HG03571 (cell line): ENCODE measurements at regions not wholly inside any gene's neighbourhood (a gene's known extent, or its start where the extent isn't known, plus 50 kb on each side); places are given as distances from the start of the nearest gene placed in this dataset.
"Not testable (repeated sequence)": the region's sequence is repeated elsewhere in the genome, so short reads cannot be mapped to it uniquely, and the experiment has no call there.

Experiments used
- ATAC-seq: cut with Tn5 transposase; IDR thresholded peaks from one replicate; pipeline ENCODE4 v1.9.1; 2021; ENCODE audit not compliant: unreplicated experiment

DNA sequence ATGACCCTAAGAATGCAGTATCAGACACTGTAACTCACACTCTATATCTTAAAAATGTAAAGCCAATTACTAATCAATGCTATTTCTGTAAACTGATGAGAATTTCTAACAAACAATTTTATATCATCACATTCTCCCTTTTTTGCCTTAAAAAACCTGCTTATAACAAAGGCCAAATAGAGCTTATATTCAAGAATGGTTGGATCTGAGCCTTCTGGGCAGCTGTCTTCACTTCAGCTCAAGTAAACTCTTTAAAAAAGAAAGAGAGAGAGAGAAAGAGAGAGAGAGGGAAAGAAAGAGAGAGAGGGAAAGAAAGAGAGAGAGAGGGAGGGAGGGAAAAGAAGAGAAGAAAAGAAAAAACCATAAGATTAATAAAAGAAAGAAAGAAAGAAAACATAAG is 231.8 kb downstream of the KCNE4 start:
- no peak for ATAC-seq

DNA sequence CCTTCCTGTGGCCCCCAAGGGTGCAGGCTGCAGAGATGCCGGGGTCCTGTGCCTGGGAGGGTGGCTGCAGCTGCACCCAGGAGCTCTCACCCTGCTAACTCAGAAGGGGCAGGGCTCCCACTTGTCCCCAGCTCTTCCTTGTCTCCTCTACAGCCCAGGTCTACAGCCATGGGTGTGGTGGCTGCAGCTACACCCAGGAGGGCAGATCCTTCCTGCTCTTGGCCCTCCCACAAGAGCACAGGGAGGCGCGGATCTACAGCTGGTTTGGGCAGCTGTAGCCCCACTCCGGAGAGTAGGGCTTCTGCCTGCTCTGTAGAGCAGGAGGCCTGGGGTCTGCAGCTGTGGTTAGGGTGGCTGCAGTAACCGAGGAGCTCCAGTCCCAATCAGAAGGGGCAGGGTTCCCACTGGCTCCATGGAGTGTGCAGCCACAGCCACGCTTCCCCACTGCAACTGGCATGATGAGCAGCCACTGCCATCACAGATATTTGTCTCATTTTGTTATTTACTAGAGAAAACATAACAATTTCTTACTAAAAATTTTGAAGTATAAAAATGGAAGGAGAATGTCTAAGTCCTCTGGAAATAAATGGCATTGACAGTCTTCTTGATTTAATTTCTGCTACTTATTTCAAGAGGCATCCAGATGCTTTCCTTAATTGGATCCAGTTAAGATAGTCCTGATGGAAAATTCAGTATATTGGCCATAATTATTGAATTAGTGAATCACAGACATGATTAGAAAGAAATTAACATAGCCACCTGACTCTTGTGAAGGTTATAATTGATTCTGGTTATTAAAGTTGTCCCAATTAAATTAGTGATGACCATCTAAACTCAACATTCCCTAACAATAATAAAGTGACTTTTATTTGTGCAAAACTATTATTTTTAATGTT is 233.6 kb downstream of the KCNE4 start:
- no peak for ATAC-seq

DNA sequence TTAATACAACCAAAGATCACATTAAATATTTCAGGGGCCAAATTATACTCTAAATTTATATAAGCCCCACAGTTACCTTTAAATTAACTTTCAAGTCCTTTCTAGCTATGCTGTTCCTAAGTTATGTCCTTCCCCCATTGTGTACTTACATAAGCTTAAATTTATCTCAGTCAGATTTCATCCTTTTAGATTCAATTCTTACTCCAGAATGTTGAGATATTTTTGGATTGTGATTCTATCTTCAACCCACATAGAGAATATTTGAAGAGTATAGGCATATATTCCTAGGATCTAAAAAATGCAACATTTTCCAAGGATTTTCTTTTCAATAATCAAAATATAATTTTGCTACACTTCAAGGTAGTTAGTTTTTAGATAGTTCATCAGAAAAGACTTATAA is 242.8 kb downstream of the KCNE4 start:
- no peak for ATAC-seq

DNA sequence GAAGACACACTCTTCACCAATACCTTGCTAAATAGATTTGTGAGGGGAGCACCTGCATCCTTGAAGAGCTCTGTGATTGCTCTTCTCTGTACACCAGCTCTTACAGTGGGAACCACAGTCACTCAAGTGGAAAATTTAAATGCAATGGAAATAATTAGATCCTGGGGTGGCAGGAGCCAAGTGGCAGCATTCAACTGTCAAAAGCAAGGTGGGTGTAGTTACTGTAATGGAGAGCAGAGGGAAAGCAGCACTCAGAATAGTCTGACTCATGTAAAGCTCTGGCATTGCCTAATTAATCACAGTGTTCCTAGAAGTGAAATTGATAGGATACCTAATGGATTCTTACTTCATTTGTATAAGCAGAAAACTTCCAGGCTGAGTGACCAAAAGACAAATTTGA is 245.8 kb downstream of the KCNE4 start:
- no peak for ATAC-seq

DNA sequence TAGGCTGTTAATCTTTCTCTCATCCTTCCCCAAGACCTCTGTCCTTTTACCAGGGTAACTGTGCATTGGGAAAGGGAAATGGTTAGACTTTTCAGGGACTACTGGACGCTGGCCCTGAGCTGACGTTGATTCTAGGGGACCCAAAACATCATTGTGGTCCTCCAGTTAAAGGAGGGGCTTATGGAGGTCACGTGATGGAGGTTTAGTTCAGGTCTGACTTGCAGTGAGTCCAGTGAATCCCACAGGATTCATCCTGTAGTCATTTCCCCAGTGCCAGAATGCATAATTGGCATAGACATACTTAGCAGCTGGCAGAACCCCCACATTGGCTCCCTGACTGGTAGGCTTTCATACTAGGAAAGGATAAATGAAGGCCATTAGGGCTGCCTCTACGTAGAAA is 246.3 kb downstream of the KCNE4 start:
- ATAC-seq: not testable (repeated sequence)

DNA sequence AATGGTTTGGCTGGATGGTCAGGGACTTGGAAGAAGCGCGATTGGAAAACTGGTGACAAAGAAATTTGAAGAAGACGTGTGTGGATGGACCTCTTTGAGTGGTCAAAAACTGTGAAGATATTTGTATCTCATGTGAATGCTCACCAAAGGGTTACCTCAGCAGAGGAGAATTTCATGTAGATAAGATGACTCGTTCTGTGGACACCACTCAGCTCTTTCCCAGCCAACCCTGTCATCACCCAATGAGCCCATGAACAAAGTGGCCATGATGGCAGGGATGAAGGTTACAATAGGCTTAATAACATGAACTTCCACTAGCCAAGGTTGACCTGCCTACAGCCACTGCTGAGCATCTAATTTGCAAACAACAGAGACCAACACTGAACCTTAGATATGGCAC is 248.3 kb downstream of the KCNE4 start:
- no peak for ATAC-seq

DNA sequence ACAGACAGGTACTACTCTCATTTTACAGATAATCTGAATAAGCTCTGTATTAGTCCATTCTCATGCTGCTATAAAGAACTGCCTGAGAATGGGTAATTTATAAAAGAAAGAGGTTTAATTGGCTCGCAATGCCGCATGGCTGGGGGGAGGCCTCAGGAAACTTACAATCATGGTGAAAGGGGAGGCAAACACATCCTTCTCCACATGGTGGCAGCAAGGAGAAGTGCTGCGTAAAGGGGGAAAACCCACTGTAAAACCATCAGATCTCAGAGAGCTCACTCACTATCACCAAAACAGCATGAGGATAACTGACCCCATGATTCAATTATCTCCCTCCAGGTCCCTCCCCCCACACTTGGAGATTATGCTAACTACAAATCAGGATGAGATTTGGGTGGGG is 254.4 kb downstream of the KCNE4 start:
- ATAC-seq: no peak

DNA sequence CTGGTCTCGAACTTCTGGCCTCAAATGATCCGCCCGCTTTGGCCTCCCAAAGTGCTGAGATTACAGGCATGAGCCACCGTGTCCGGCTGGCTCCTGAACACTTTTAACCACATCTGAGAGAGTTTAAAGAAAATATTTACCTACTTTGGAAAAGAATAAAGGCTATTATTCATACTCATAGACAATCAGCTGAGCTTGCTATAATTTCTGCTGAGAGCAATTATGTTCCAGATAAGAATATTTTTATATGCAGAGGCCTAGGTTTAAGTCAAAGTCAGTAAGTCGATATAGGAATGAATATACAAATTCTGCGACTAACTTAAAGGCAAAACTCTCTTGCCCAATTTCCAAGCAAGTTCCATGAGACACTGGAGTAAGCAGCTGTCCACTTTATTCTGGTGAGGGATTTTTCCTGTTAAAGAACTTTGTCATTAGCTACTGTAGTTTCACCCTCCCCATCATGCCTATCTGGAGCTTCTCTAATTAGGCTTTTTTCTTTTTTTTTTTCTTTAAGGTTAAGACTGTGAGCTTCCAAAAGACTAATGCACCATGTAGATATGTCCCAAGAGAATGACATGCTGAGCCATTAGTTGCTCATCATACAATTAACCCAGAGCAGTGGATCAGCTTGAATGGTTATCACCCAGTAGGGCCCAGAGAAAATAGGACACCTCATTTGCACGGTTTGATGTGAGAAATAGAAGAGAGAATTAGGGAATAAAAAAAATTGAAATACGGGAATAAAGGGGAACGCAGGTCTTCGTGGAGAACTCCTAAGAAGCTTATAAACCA is 260.1 kb downstream of the KCNE4 start:
- no peak for ATAC-seq

DNA sequence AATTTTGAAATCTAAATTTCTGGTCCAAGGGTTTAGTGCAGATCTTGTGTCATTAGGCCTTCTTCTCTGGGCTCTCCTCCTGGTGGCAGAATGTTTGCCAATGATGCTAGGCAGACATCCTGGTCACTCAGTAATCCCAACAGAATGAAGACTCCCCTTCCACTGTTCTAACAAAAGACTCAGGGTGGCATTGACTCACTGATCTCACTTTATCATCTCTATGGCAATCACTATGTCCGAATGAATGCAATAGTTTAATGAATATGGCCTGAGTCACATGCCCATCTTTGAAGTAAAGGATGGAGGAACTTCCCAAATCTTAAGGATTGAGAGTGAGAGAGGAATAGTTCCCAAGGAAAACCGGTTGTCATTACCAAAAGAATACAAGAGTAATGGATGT is 261.1 kb downstream of the KCNE4 start:
- no peak for ATAC-seq

DNA sequence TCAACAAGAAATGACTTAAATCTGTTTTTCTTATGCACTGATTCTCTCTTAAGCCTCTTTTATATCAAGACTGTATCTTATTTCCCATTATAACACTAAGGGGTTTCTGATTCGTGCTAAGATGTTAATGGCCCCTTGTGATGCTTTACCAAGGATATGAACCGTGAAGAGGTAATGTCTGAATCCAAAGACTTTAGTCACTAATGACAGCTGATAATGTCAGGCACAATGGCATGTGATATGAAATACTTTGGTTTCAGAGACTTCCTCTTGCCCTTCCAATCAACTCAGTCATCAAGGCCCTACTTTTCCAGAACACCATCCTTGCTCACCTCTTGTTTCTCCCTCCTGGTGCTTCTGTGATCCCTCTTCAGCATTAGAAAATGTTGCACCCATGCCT is 262.8 kb downstream of the KCNE4 start:
- ATAC-seq: no peak

DNA sequence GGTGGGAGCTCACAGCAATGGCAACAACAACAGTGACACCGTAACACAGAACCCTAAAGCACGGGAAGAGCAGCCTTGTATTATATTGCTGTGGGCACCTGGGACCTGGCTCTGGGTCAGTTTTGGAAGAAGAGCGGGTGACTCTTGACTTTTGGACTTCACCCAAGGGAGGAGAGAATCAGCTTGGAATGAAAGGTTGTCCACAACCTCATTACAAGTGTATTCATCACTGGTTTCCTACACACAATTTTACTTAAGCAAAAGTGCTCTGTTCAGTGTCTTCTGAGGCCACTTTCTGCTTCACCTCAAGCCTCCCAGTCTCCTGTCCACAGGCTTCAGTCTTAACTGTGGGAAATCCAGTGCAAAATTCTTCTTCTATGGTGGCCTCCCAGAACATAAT is 263.8 kb downstream of the KCNE4 start:
- no peak for ATAC-seq

DNA sequence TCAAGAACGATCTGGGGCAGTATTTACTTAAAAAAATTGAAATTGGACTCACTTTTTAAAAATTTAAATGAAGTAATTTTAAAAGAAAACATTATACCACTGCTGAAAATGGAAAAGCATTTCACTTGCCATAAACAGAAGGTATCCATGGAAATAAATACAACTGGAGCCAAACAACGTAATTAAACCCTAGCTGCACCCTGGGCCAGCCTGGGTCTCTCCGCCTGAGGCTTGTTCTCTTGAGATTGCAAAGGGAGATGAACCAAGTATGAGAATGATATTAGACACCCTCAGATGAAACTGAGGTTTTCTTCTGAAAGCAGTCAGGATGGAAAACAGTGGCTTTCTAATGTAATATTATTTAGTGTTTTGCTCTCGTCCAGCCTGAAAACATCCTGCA is 264.4 kb downstream of the KCNE4 start:
- ATAC-seq: no peak

DNA sequence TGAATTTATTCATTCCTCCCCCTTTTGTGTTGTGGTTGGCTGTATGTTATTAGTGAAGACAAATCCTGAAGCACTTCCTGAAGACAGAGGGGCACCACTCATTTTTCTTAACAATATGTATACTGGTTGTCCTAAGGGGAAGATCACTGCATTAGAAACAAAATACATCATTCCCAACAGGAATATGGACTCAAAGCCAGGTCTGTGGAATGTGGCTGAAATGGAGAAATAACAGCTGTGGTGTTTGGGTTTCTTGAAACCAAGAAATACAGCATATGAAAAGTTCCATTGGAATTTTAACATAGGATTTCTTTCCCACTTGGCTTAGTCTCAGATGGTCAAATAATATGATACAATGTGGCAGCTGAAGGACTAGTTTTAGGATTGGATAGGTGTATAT is 267.6 kb downstream of the KCNE4 start:
- no peak for ATAC-seq

DNA sequence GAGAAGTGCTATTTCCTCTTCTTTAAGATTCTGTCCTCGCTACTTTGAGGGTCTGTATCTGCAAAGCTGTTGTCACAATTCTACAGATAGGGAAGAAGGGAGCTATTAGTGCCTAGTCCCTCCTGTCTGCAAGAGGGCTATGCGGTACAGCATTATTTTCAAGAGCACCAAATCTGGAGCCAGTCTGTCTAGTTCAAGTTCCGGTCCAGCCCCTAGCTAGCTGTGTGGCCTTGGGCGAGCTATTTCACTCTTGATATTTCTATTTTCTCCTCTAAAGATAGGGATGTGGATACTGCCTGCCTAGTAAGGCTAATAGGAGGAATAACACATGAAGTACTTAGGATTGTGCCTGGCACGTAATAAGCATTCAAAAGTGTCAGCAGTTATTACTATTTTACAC is 272.4 kb downstream of the KCNE4 start:
- no peak for ATAC-seq

DNA sequence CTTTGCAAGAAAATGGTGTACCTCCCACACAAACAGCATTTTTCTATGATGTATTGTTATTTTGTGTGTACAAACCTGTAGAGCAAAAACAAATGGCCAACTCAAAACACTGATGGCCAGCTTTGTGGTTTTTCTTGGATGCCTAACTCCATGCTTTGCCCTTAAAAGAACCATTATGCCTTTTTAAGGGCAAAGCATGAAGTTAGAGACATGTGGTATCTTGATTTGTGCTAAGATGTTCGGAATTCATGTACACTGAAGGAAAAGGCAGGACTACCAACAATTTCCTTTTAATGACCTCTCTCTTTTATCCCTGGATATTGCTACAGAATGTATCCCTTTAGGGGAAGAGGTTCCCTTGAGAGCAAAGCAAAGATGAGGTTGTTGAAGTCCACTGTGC is 273.6 kb downstream of the SCG2 start:
- no peak for ATAC-seq

DNA sequence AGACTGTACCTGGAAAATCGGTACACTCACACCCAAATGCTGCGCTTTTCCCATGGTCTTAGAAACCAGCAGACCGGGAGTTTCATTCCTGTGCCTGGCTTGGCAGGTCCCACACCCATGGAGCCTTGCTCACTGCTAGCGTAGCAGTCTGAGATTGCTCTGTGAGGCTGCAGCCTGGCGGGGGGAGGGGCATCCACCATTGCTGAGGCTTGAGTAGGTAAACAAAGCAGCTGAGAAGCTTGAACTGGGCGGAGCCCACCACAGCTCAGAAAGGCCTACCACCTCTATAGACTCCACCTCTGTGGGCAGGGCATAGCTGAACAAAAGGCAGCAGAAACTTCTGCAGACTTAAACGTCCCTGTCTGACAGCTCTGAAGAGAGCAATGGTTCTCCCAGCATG is 271.4 kb downstream of the SCG2 start:
- ATAC-seq: not testable (repeated sequence)

DNA sequence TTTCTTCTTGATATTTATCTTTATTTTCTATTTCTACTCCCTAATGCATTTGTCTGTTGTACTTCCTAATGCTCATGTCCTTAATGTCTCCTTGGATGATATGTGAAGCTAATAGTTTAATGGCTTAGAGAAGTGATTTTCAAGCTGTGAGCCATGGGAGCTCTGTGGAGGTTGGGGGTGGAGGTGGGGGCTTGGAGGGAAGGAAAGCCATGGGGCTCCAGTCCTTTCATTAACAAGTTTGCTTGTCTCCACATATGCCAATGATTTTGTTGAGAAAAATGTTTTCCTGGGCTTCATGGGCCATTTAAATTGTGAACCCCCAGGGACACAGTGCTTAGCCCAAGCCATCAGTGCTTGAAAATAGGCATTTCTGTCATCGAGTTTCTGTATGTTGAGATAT is 264.1 kb downstream of the SCG2 start:
- ATAC-seq: no peak

DNA sequence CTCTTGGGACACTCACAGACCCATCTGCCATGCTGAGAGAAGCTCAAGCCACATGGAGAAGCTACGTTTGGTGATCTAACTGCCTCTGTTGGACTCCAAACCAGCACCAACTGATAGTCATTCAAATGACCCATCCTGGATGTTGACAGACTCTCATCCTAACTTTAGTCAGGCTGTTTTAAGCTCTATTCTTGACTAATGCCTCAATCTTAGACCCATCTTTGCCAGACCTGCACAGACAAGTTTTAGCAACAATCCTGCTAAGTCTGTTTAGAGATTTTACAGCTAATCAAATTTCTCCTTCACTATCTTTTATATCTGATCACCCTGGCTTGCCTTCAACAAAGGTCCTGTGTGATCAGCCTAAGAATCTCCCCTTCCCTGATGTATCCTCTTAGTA is 245.1 kb downstream of the SCG2 start:
- no peak for ATAC-seq

DNA sequence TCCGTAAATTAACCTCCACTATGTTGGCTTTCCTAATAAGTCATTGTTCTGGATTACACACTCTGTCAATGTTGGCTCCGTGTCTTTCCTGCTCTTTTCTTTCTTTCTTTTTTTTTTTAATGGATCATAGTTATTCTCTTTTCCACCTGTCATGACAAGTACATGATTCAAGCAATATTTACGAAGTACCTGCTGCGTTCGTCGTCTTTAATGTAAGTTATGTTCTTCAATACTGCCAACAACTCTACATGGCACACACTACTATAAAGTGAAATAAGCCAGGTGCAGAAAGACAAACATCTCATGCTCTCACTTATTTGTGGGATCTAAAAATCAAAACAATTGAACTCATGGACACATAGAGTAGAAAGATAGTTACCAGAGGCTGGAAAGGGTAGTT is 239.1 kb downstream of the SCG2 start:
- no peak for ATAC-seq

DNA sequence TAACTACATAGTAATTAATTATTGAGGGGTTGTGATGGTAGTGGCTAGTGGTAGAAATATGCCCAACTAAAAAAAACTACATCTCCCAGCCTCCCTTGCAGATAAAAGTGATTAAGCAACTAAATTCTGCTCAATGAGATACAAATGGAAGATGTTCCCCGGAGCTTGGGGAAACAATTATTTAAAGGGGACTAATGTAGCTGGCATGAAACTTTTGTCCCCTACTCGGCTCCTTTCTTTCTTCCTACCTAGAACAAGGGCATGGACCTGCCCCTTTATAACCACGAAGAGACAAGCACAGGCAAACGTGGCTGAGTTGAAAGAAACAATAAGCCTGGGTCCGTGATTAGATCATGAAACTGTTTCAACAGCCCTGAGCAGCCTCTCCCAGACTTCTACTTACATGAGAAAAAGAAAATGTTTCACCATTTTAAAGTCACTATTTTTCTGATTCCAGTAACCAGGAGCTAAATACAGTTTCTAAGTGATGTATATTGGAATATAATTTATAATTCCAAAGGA is 236.9 kb downstream of the SCG2 start:
- no peak for ATAC-seq

DNA sequence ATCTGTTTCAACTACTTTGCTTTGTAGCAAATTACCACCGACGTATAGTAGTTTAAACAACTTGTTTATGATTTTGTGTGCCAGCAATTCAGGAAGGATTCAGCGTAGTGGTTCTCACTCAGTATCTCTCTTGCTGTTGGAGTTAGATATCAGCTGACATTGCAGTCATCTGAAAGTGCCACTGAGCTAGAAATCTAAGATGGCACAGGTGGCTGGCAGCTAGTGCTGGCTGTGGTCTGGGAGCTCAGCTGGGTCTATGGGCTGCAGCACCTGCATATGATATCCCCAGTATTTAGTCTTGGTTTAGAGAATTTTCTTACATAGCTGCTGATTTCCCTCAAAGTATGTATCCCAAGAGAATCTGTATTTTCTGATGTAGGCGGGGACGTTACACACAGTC is 235.6 kb downstream of the SCG2 start:
- no peak for ATAC-seq

DNA sequence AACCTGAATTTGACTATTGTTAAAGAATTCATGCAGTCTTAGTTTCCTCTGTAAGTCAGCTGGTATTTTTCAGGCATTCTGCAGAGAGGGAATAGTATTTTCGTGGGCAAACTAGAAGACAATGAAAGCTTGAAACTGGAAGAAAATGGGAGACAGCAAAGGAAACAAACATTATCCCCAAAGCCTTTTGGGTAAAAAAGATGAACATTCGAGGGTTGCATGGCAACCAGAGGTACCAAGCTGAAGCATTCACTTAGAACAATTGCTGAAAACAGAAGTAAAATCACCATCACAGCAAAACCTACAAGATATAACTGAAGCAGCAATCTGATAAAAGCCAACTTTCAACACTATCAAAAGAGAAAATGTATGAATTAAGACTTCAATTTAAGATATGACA is 233.7 kb downstream of the SCG2 start:
- no peak for ATAC-seq
